H1 (cell line): ENCODE measurements at regions not wholly inside any gene's neighbourhood (a gene's known extent, or its start where the extent isn't known, plus 50 kb on each side); places are given as distances from the start of the nearest gene placed in this dataset.

Source experiments
- CTCF ChIA-PET: fragments of 300-600 bp; sonication (Branson Sonifier 250); formaldehyde crosslinking; loops from one replicate; lab custom pipeline; 2021; ENCODE audit not compliant: partially characterized antibody; lab: Charles Lee
- POLR2A ChIA-PET: fragments of 300-600 bp; sonication (Branson Sonifier 250); formaldehyde crosslinking; loops from one replicate; lab custom pipeline; 2021; ENCODE audit warnings: inconsistent platforms; ENCODE audit not compliant: partially characterized antibody; lab: Charles Lee
- DNase-seq, 2 experiments: peaks; one replicate each; pipeline versions ENCODE4 v3.0.0 to v3.0.0-alpha.2; 2010 to 2022; ENCODE audit warnings: low spot score in 2 of 2, low read depth in 1 of 2, mixed read lengths in 1 of 2
- FAIRE-seq: peaks from 2 replicates; lab custom pipeline; 2011; peaks lifted over from hg19 to GRCh38; lab: Jason Lieb, UNC
- H2AFZ ChIP-seq: 2 replicates; pipeline ENCODE4 v1.8.1; 2012; ENCODE audit warnings: low read length, inconsistent platforms
- H2AK5ac ChIP-seq: 2 replicates; pipeline ENCODE4 v1.6.1; 2013; ENCODE audit warnings: low read depth, low read length
- H2BK120ac ChIP-seq: replicated peaks from 2 replicates; pipeline ENCODE3; 2013; ENCODE audit warnings: low read depth, low read length, inconsistent platforms
- H2BK12ac ChIP-seq: 2 replicates; pipeline ENCODE4 v1.6.1; 2013; ENCODE audit warnings: low read depth, low read length
- H2BK15ac ChIP-seq: 2 replicates; pipeline ENCODE4 v1.6.1; 2013; ENCODE audit warnings: low read length
- H2BK20ac ChIP-seq: 2 replicates; pipeline ENCODE4 v1.6.1; 2013; ENCODE audit warnings: low read length
- H2BK5ac ChIP-seq: 2 replicates; pipeline ENCODE4 v1.6.1; 2013; ENCODE audit warnings: low read depth, low read length
- H3K14ac ChIP-seq: 2 replicates; pipeline ENCODE4 v1.6.1; 2013; ENCODE audit warnings: inconsistent platforms; ENCODE audit not compliant: insufficient read length
- H3K18ac ChIP-seq: 2 replicates; pipeline ENCODE4 v1.6.1; 2013; ENCODE audit warnings: low read length; ENCODE audit errors: extremely low read depth
- H3K23ac ChIP-seq: 2 replicates; pipeline ENCODE4 v1.6.1; 2013; ENCODE audit warnings: inconsistent platforms; ENCODE audit not compliant: insufficient read length
- H3K23me2 ChIP-seq: 2 replicates; pipeline ENCODE4 v1.6.1; 2013; ENCODE audit warnings: low read depth, low read length
- H3K27ac ChIP-seq: 2 replicates; pipeline ENCODE4 v1.6.1; 2011; ENCODE audit warnings: low read depth, low read length, inconsistent platforms
- H3K27me3 ChIP-seq, 4 experiments: replicated peaks in 1 of 4; 1 replicate in 1 of 4; 2 replicates in 3 of 4; pipeline versions ENCODE4 v1.6.1 to v1.8.1; 2011 to 2013; ENCODE audit warnings: low read length in 3 of 4, mild to moderate bottlenecking in 3 of 4, inconsistent platforms in 2 of 4, mixed read lengths in 2 of 4, moderate library complexity in 1 of 4; ENCODE audit not compliant: control insufficient read depth in 3 of 4, insufficient read depth in 3 of 4; ENCODE audit errors: extremely low read depth in 1 of 4
- H3K36me3 ChIP-seq, 4 experiments: 2 replicates each; pipeline versions ENCODE4 v1.6.1 to v1.8.1; 2011 to 2013; ENCODE audit warnings: mild to moderate bottlenecking in 4 of 4, low read length in 3 of 4, moderate library complexity in 2 of 4, control low read depth in 1 of 4, inconsistent platforms in 1 of 4; ENCODE audit not compliant: insufficient read depth in 4 of 4, control insufficient read depth in 2 of 4
- H3K4ac ChIP-seq: replicated peaks from 2 replicates; pipeline ENCODE3; 2013; ENCODE audit warnings: low read length, low read depth, mixed read lengths, inconsistent platforms; ENCODE audit not compliant: insufficient read length
- H3K4me1 ChIP-seq, 4 experiments: replicated peaks in 1 of 4; 1 replicate in 1 of 4; 2 replicates in 3 of 4; pipeline versions ENCODE4 v1.6.1 to v1.8.1; 2011 to 2013; ENCODE audit warnings: low read length in 3 of 4, inconsistent platforms in 2 of 4, mixed read lengths in 1 of 4; ENCODE audit not compliant: insufficient read depth in 4 of 4, control insufficient read depth in 3 of 4
- H3K4me2 ChIP-seq, 2 experiments: 2 replicates each; pipeline versions ENCODE4 v1.6.1 to v1.8.1; 2011 to 2013; ENCODE audit warnings: low read depth in 2 of 2, low read length in 2 of 2, control low read depth in 1 of 2, inconsistent platforms in 1 of 2, mild to moderate bottlenecking in 1 of 2; ENCODE audit not compliant: insufficient read depth in 1 of 2
- H3K4me3 ChIP-seq, 4 experiments: fragments of 200-600, 300-600 bp in 1 of 4; sonication (generic), shearing (Covaris generic), sonication (Bioruptor Twin) in 1 of 4; 2 replicates each; pipeline versions ENCODE4 v1.5.1 to v1.8.1; 2011 to 2016; ENCODE audit warnings: low read length in 4 of 4, low read depth in 3 of 4, control low read depth in 2 of 4, inconsistent platforms in 2 of 4, mild to moderate bottlenecking in 2 of 4, mixed read lengths in 1 of 4, moderate library complexity in 1 of 4; ENCODE audit not compliant: insufficient read depth in 2 of 4; ENCODE audit errors: extremely low read depth in 1 of 4
- H3K56ac ChIP-seq: replicated peaks from 2 replicates; pipeline ENCODE3; 2013; ENCODE audit warnings: low read depth, mild to moderate bottlenecking, mixed read lengths, low read length, inconsistent platforms; ENCODE audit not compliant: insufficient read length
- H3K79me1 ChIP-seq: 2 replicates; pipeline ENCODE4 v1.6.1; 2013; ENCODE audit warnings: low read depth, low read length, control low read depth
- H3K79me2 ChIP-seq, 2 experiments: 2 replicates each; pipeline versions ENCODE4 v1.6.1 to v1.8.1; 2012 to 2013; ENCODE audit warnings: low read length in 2 of 2, mild to moderate bottlenecking in 2 of 2, inconsistent platforms in 1 of 2; ENCODE audit not compliant: insufficient read depth in 2 of 2, control insufficient read depth in 1 of 2
- H3K9ac ChIP-seq, 4 experiments: replicated peaks in 1 of 4; 1 replicate in 1 of 4; 2 replicates in 3 of 4; pipeline versions ENCODE4 v1.6.1 to v1.8.1; 2011 to 2013; ENCODE audit warnings: low read depth in 3 of 4, low read length in 3 of 4, control low read depth in 2 of 4, mild to moderate bottlenecking in 2 of 4, moderate library complexity in 2 of 4, inconsistent platforms in 1 of 4; ENCODE audit errors: extremely low read depth in 1 of 4
- H3K9me3 ChIP-seq, 2 experiments: 2 replicates each; pipeline versions ENCODE4 v1.6.1 to v1.8.1; 2012 to 2013; ENCODE audit warnings: mild to moderate bottlenecking in 2 of 2, moderate library complexity in 2 of 2, control low read depth in 1 of 2, inconsistent platforms in 1 of 2, low read depth in 1 of 2, low read length in 1 of 2, mixed read lengths in 1 of 2; ENCODE audit not compliant: insufficient read depth in 2 of 2
- H4K20me1 ChIP-seq, 2 experiments: replicated peaks in 1 of 2; 2 replicates each; pipeline versions ENCODE3 to v1.8.1; 2011 to 2013; ENCODE audit warnings: inconsistent platforms in 2 of 2, low read length in 2 of 2, mild to moderate bottlenecking in 1 of 2; ENCODE audit not compliant: insufficient read depth in 2 of 2, control insufficient read depth in 1 of 2
- H4K5ac ChIP-seq: 2 replicates; pipeline ENCODE4 v1.6.1; 2013; ENCODE audit warnings: low read length, low read depth, mixed read lengths, inconsistent platforms; ENCODE audit not compliant: insufficient read length
- H4K8ac ChIP-seq: 2 replicates; pipeline ENCODE4 v1.8.0; 2013; ENCODE audit warnings: mild to moderate bottlenecking, moderate library complexity, low read length, inconsistent platforms; ENCODE audit not compliant: insufficient read depth; ENCODE audit errors: extremely low read depth
- H4K91ac ChIP-seq: replicated peaks from 2 replicates; pipeline ENCODE3; 2013; ENCODE audit warnings: low read length, mixed read lengths, inconsistent platforms; ENCODE audit not compliant: insufficient read length
- CHD7 ChIP-seq: fragments of 300-600 bp; sonication (generic); IDR thresholded peaks from 2 replicates; pipeline ENCODE4 v1.7.1; 2012; ENCODE audit warnings: low read length, moderate library complexity, mild to moderate bottlenecking, inconsistent platforms; ENCODE audit not compliant: insufficient replicate concordance
- SP1 ChIP-seq: IDR thresholded peaks from 2 replicates; pipeline ENCODE4 v1.6.1; 2011; ENCODE audit warnings: low read depth, low read length

GRCh38 chr3:132378-132777 lies 64.2 kb upstream of the CHL1 start:
- H3K4me1 ChIP-seq: peaks cover 0 to 4% (median 0%) of the 10 kb centered on the region in 4 experiments; a peak in 2 of 7 replicates
- no peak overlapping the region for H2AK5ac ChIP-seq
- ChIA-PET CTCF (interaction anchor here (0.7 to 1.1 kb wide), 2 partner anchors 25 to 26 kb away, joined by 4 read pairs; no protein-coding TSS in a partner anchor), POLR2A (no interaction called here)
- H3K23me2 ChIP-seq: no peaks in the 10 kb centered on the region
- H3K18ac ChIP-seq: no peak overlapping the region
- H2BK15ac ChIP-seq: no peak overlapping the region
- FAIRE-seq (no peak), DNase-seq (no peak)
- no peak overlapping the region for H3K4me3 ChIP-seq
- H3K9me3 ChIP-seq: no peaks in the 10 kb centered on the region
- no peak overlapping the region for H4K8ac ChIP-seq
- no peak overlapping the region for H3K14ac ChIP-seq
- no peaks in the 10 kb centered on the region for H3K36me3 ChIP-seq
- H2BK120ac ChIP-seq: no peak overlapping the region
- no peak overlapping the region for H3K27ac ChIP-seq
- no peak overlapping the region for H4K91ac ChIP-seq
- H2AFZ ChIP-seq: no peak overlapping the region
- H3K27me3 ChIP-seq: no peaks in the 10 kb centered on the region
- H4K20me1 ChIP-seq: no peaks in the 10 kb centered on the region
- no peak overlapping the region for H3K9ac ChIP-seq
- no peak overlapping the region for H3K56ac ChIP-seq
- H4K5ac ChIP-seq: no peak overlapping the region
- no peak overlapping the region for H3K4ac ChIP-seq
- H3K4me2 ChIP-seq: no peak overlapping the region
- H3K79me1 ChIP-seq: no peaks in the 10 kb centered on the region
- H2BK12ac ChIP-seq: no peak overlapping the region
- H2BK5ac ChIP-seq: no peak overlapping the region
- no peak overlapping the region for H2BK20ac ChIP-seq
- H3K23ac ChIP-seq: no peak overlapping the region
- H3K79me2 ChIP-seq: no peaks in the 10 kb centered on the region
- TF ChIP-seq SP1 (no peak), CHD7 (no peak)
